H7 (cell line): ENCODE measurements at regions not wholly inside any gene's neighbourhood (a gene's known extent, or its start where the extent isn't known, plus 50 kb on each side); places are given as distances from the start of the nearest gene placed in this dataset.

Experiments
- DNase-seq: peaks from one replicate; pipeline ENCODE4 v3.0.0; 2012
- H3K27me3 ChIP-seq: 2 replicates; pipeline ENCODE4 v1.6.0; 2011; ENCODE audit warnings: mild to moderate bottlenecking, low read length; ENCODE audit not compliant: control insufficient read depth, insufficient read depth
- H3K36me3 ChIP-seq: replicated peaks from 2 replicates; pipeline ENCODE4 v1.5.1; 2011; ENCODE audit warnings: low read length; ENCODE audit not compliant: control insufficient read depth, insufficient read depth
- H3K4me3 ChIP-seq: 2 replicates; pipeline ENCODE4 v1.5.1; 2011; ENCODE audit warnings: low read depth, mild to moderate bottlenecking, control low read depth, low read length, moderate library complexity; ENCODE audit not compliant: insufficient read depth

GRCh38 chr4:74536557-74536956 is 91.6 kb downstream of the AREG start:
- Histone ChIP-seq H3K27me3 (no peaks in the 10 kb centered on the region), H3K4me3 (no peak overlapping the region), H3K36me3 (no peaks in the 10 kb centered on the region)
- DNase-seq: no peak

GRCh38 chr4:74537459-74537858 is 92.5 kb downstream of the AREG start:
- DNase-seq: no peak
- no peaks in the 10 kb centered on the region for H3K27me3 ChIP-seq
- H3K4me3 ChIP-seq: no peak overlapping the region
- H3K36me3 ChIP-seq: no peaks in the 10 kb centered on the region

GRCh38 chr4:74539044-74539790 is 94.3 kb downstream of the AREG start:
- DNase-seq: no peak
- no peak overlapping the region for H3K4me3 ChIP-seq
- no peaks in the 10 kb centered on the region for H3K36me3 ChIP-seq
- H3K27me3 ChIP-seq: no peaks in the 10 kb centered on the region

- Histone ChIP-seq H3K36me3 (no peaks in the 10 kb centered on the region), H3K27me3 (no peaks in the 10 kb centered on the region), H3K4me3 (no peak overlapping the region)
- no peak for DNase-seq
Measured at GRCh38 chr4:74540193-74540592, 95.3 kb downstream of the AREG start.

GRCh38 chr4:74541667-74542066 is 96.7 kb downstream of the AREG start:
- Histone ChIP-seq H3K36me3 (no peaks in the 10 kb centered on the region), H3K27me3 (no peaks in the 10 kb centered on the region), H3K4me3 (no peak overlapping the region)
- no peak for DNase-seq

GRCh38 chr4:74543231-74543781 is 98.4 kb downstream of the AREG start:
- no peaks in the 10 kb centered on the region for H3K36me3 ChIP-seq
- H3K4me3 ChIP-seq: no peak overlapping the region
- DNase-seq: no peak
- H3K27me3 ChIP-seq: no peaks in the 10 kb centered on the region

- Histone ChIP-seq H3K4me3 (no peak overlapping the region), H3K27me3 (no peaks in the 10 kb centered on the region), H3K36me3 (no peaks in the 10 kb centered on the region)
- DNase-seq: no peak
Measured at GRCh38 chr4:74543983-74544382, 99.0 kb downstream of the AREG start.

GRCh38 chr4:74544655-74545361 is 99.9 kb downstream of the AREG start:
- no peak overlapping the region for H3K4me3 ChIP-seq
- no peak for DNase-seq
- no peaks in the 10 kb centered on the region for H3K36me3 ChIP-seq
- no peaks in the 10 kb centered on the region for H3K27me3 ChIP-seq

GRCh38 chr4:74545448-74545847 is 100.5 kb downstream of the AREG start:
- H3K36me3 ChIP-seq: no peaks in the 10 kb centered on the region
- DNase-seq: no peak
- no peak overlapping the region for H3K4me3 ChIP-seq
- H3K27me3 ChIP-seq: no peaks in the 10 kb centered on the region

GRCh38 chr4:74546057-74546456 is 101.1 kb downstream of the AREG start:
- Histone ChIP-seq H3K4me3 (no peak overlapping the region), H3K36me3 (no peaks in the 10 kb centered on the region), H3K27me3 (no peaks in the 10 kb centered on the region)
- DNase-seq: no peak

GRCh38 chr4:74547042-74547441 is 102.1 kb downstream of the AREG start:
- no peak overlapping the region for H3K4me3 ChIP-seq
- no peak for DNase-seq
- no peaks in the 10 kb centered on the region for H3K36me3 ChIP-seq
- no peaks in the 10 kb centered on the region for H3K27me3 ChIP-seq

GRCh38 chr4:74548561-74548960 is 103.6 kb downstream of the AREG start:
- no peaks in the 10 kb centered on the region for H3K27me3 ChIP-seq

GRCh38 chr4:74549936-74550335 is 105.0 kb downstream of the AREG start:
- Histone ChIP-seq H3K27me3 (no peaks in the 10 kb centered on the region), H3K36me3 (no peaks in the 10 kb centered on the region), H3K4me3 (no peak overlapping the region)
- no peak for DNase-seq

More at GRCh38 chr4:74548561-74548960, 103.6 kb downstream of the AREG start:
- DNase-seq: no peak
- H3K4me3 ChIP-seq: no peak overlapping the region
- no peaks in the 10 kb centered on the region for H3K36me3 ChIP-seq

GRCh38 chr4:74555231-74555630 is 110.3 kb downstream of the AREG start:
- Histone ChIP-seq H3K4me3 (no peak overlapping the region), H3K27me3 (no peaks in the 10 kb centered on the region), H3K36me3 (no peaks in the 10 kb centered on the region)
- no peak for DNase-seq

- DNase-seq: no peak
- no peaks in the 10 kb centered on the region for H3K36me3 ChIP-seq
- no peaks in the 10 kb centered on the region for H3K27me3 ChIP-seq
- H3K4me3 ChIP-seq: no peak overlapping the region
Measured at GRCh38 chr4:74555843-74556242, 110.9 kb downstream of the AREG start.
